Sigmoid colon (tissue), 3 donors: ENCODE measurements at regions not wholly inside any gene's neighbourhood (a gene's known extent, or its start where the extent isn't known, plus 50 kb on each side); places are given as distances from the start of the nearest gene placed in this dataset.

ENCODE experiments used
- POLR2A ChIP-seq, 2 donors: fragments of 450-650 bp; IDR thresholded peaks; one replicate each; pipeline ENCODE4 v1.6.1; 2016; ENCODE audit warnings: antibody characterized with exemption in 2 of 2, mild to moderate bottlenecking in 2 of 2, moderate library complexity in 2 of 2
- TF ChIP-seq, protein P1 (sequence below), 4 experiments: fragments of 450-650 bp in 3 of 4; fragments of 200-600 bp in 1 of 4; IDR thresholded peaks; one replicate each; pipeline ENCODE4 v1.5.1; 2016 to 2019; ENCODE audit warnings: antibody characterized with exemption in 4 of 4, mild to moderate bottlenecking in 3 of 4, moderate library complexity in 2 of 4

DNA sequence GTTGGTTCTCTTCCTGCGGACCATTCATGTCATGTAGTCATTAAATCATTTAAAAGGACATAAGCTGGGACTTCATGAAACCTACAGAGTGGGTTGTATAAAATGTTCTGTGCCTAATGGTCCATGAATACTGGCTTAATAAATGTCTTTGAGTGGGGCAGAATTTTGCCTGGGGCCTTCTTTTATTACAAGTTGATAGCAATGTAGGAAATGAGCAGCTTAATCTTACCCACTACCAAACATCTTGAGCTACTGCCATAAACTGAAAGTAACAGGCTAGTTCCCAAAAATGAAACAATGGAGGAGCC lies 130.9 kb downstream of the TMEM17 start:
- TF ChIP-seq POLR2A (IDR thresholded peaks at IDR 0.05) = no peak
- TF ChIP-seq, protein P1, sequence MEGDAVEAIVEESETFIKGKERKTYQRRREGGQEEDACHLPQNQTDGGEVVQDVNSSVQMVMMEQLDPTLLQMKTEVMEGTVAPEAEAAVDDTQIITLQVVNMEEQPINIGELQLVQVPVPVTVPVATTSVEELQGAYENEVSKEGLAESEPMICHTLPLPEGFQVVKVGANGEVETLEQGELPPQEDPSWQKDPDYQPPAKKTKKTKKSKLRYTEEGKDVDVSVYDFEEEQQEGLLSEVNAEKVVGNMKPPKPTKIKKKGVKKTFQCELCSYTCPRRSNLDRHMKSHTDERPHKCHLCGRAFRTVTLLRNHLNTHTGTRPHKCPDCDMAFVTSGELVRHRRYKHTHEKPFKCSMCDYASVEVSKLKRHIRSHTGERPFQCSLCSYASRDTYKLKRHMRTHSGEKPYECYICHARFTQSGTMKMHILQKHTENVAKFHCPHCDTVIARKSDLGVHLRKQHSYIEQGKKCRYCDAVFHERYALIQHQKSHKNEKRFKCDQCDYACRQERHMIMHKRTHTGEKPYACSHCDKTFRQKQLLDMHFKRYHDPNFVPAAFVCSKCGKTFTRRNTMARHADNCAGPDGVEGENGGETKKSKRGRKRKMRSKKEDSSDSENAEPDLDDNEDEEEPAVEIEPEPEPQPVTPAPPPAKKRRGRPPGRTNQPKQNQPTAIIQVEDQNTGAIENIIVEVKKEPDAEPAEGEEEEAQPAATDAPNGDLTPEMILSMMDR (IDR thresholded peaks at IDR 0.05) = no peak
